Ishikawa (cell line): ENCODE measurements at regions not wholly inside any gene's neighbourhood (a gene's known extent, or its start where the extent isn't known, plus 50 kb on each side); places are given as distances from the start of the nearest gene placed in this dataset.

Experiments
- USF1 ChIP-seq: IDR thresholded peaks from 2 replicates; pipeline ENCODE4 v1.6.1; 2012
- TF ChIP-seq, protein P1 (sequence below): IDR thresholded peaks from 2 replicates; pipeline ENCODE4 v1.6.1; 2012

- no peak for TF ChIP-seq USF1
- TF ChIP-seq, protein P1, sequence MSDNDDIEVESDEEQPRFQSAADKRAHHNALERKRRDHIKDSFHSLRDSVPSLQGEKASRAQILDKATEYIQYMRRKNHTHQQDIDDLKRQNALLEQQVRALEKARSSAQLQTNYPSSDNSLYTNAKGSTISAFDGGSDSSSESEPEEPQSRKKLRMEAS: no peak
Measured at GRCh38 chr2:36002941-36003340, 352.6 kb upstream of the CRIM1 start.
